ENCODE measurements at regions not wholly inside any gene's neighbourhood (a gene's known extent, or its start where the extent isn't known, plus 50 kb on each side); places are given as distances from the start of the nearest gene placed in this dataset.
"Not testable (repeated sequence)": the region's sequence is repeated elsewhere in the genome, so short reads cannot be mapped to it uniquely, and the experiment has no call there.

- TF ChIP-seq CTCF (IDR thresholded peaks at IDR 0.05; ENCODE audit: low read depth, low read length, missing control alignments) = no peak
- no peak for DNase-seq (ENCODE audit: low read depth)
These were observed 1250.6 kb downstream of the ADGRL3 start for GRCh38 chr4:62450740-62451139.

GRCh38 chr4:62449538-62449937 lies 1249.4 kb downstream of the ADGRL3 start:
- TF ChIP-seq CTCF (IDR thresholded peaks at IDR 0.05; ENCODE audit: low read depth, low read length, missing control alignments) = no peak
- in situ Hi-C loops (cut with HindIII; ENCODE audit: low sequenced_read_pairs) = no loop called here
- DNase-seq (ENCODE audit: low read depth) = no peak
- no peak overlapping the region for H3K4me3 ChIP-seq (ENCODE audit: low read depth, low read length)

More at GRCh38 chr4:62450740-62451139, 1250.6 kb downstream of the ADGRL3 start:
- in situ Hi-C loops (cut with HindIII; ENCODE audit: low sequenced_read_pairs) = no loop called here
- H3K4me3 ChIP-seq (ENCODE audit: low read depth, low read length) = no peak overlapping the region

- no peak for TF ChIP-seq CTCF (IDR thresholded peaks at IDR 0.05; ENCODE audit: low read depth, low read length, missing control alignments)
- no peak overlapping the region for H3K4me3 ChIP-seq (ENCODE audit: low read depth, low read length)
- DNase-seq (ENCODE audit: low read depth) = no peak
- in situ Hi-C loops (cut with HindIII; ENCODE audit: low sequenced_read_pairs) = no loop called here
These were observed 1248.8 kb downstream of the ADGRL3 start for GRCh38 chr4:62448911-62449310.

- in situ Hi-C loops (cut with HindIII; ENCODE audit: low sequenced_read_pairs) = no loop called here
- DNase-seq (ENCODE audit: low read depth) = no peak
- TF ChIP-seq CTCF (IDR thresholded peaks at IDR 0.05; ENCODE audit: low read depth, low read length, missing control alignments) = no peak
- no peak overlapping the region for H3K4me3 ChIP-seq (ENCODE audit: low read depth, low read length)
These were observed 1238.9 kb downstream of the ADGRL3 start for GRCh38 chr4:62439051-62439450.

- in situ Hi-C loops (cut with HindIII; ENCODE audit: low sequenced_read_pairs) = no loop called here
- TF ChIP-seq CTCF (IDR thresholded peaks at IDR 0.05; ENCODE audit: low read depth, low read length, missing control alignments) = no peak
- H3K4me3 ChIP-seq (ENCODE audit: low read depth, low read length) = no peak overlapping the region
- DNase-seq (ENCODE audit: low read depth) = no peak
These were observed 1234.8 kb downstream of the ADGRL3 start for GRCh38 chr4:62434921-62435320.

GRCh38 chr4:62431513-62432231 lies 1231.5 kb downstream of the ADGRL3 start:
- H3K4me3 ChIP-seq (ENCODE audit: low read depth, low read length); in situ Hi-C loops (cut with HindIII; ENCODE audit: low sequenced_read_pairs); DNase-seq (ENCODE audit: low read depth): not testable (repeated sequence)

- in situ Hi-C loops (cut with HindIII; ENCODE audit: low sequenced_read_pairs) = no loop called here
- H3K4me3 ChIP-seq (ENCODE audit: low read depth, low read length) = no peak overlapping the region
- no peak for DNase-seq (ENCODE audit: low read depth)
- TF ChIP-seq CTCF (IDR thresholded peaks at IDR 0.05; ENCODE audit: low read depth, low read length, missing control alignments) = no peak
These were observed 1229.2 kb downstream of the ADGRL3 start for GRCh38 chr4:62429297-62429696.
